ENCODE measurements at regions not wholly inside any gene's neighbourhood (a gene's known extent, or its start where the extent isn't known, plus 50 kb on each side); places are given as distances from the start of the nearest gene placed in this dataset.
"Not testable (repeated sequence)": the region's sequence is repeated elsewhere in the genome, so short reads cannot be mapped to it uniquely, and the experiment has no call there.

DNA sequence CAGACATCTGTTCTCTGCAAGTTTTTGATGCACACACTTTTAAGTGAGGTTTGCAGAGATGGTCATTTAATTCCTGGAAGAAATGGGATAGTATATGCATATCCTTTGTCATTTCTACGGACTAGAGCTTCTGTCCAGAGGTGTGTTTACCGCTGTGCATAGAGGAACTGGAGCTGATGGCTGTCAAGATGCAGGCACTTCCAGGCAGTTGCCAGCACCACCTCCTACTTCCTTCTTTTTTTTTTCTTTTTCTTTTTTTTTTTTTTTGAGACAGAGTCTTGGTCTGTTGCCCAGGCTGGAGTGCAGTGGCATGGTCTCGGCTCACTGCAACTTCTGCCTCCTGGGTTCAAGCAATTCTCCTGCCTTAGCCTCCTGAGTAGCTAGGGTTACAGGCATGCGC lies 468.7 kb downstream of the DIRAS2 start:
- TF ChIP-seq, protein P1, sequence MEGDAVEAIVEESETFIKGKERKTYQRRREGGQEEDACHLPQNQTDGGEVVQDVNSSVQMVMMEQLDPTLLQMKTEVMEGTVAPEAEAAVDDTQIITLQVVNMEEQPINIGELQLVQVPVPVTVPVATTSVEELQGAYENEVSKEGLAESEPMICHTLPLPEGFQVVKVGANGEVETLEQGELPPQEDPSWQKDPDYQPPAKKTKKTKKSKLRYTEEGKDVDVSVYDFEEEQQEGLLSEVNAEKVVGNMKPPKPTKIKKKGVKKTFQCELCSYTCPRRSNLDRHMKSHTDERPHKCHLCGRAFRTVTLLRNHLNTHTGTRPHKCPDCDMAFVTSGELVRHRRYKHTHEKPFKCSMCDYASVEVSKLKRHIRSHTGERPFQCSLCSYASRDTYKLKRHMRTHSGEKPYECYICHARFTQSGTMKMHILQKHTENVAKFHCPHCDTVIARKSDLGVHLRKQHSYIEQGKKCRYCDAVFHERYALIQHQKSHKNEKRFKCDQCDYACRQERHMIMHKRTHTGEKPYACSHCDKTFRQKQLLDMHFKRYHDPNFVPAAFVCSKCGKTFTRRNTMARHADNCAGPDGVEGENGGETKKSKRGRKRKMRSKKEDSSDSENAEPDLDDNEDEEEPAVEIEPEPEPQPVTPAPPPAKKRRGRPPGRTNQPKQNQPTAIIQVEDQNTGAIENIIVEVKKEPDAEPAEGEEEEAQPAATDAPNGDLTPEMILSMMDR (conservative IDR thresholded peaks at IDR 0.05; ENCODE audit: low read depth in 2 of 2) = not testable (repeated sequence)
- TF ChIP-seq, protein P2, sequence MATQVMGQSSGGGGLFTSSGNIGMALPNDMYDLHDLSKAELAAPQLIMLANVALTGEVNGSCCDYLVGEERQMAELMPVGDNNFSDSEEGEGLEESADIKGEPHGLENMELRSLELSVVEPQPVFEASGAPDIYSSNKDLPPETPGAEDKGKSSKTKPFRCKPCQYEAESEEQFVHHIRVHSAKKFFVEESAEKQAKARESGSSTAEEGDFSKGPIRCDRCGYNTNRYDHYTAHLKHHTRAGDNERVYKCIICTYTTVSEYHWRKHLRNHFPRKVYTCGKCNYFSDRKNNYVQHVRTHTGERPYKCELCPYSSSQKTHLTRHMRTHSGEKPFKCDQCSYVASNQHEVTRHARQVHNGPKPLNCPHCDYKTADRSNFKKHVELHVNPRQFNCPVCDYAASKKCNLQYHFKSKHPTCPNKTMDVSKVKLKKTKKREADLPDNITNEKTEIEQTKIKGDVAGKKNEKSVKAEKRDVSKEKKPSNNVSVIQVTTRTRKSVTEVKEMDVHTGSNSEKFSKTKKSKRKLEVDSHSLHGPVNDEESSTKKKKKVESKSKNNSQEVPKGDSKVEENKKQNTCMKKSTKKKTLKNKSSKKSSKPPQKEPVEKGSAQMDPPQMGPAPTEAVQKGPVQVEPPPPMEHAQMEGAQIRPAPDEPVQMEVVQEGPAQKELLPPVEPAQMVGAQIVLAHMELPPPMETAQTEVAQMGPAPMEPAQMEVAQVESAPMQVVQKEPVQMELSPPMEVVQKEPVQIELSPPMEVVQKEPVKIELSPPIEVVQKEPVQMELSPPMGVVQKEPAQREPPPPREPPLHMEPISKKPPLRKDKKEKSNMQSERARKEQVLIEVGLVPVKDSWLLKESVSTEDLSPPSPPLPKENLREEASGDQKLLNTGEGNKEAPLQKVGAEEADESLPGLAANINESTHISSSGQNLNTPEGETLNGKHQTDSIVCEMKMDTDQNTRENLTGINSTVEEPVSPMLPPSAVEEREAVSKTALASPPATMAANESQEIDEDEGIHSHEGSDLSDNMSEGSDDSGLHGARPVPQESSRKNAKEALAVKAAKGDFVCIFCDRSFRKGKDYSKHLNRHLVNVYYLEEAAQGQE (IDR thresholded peaks at IDR 0.05; ENCODE audit: unreplicated experiment) = not testable (repeated sequence)
- not testable (repeated sequence) for TF ChIP-seq EZH2 (IDR thresholded peaks at IDR 0.05; ENCODE audit: low read depth, unreplicated experiment); EZH2phosphoT487 (IDR thresholded peaks at IDR 0.05; ENCODE audit: unreplicated experiment); POLR2AphosphoS5 (IDR thresholded peaks at IDR 0.05; ENCODE audit: low read depth); ZNF114 (CRISPR knock-in tag; IDR thresholded peaks at IDR 0.05); ZNF331 (CRISPR knock-in tag; IDR thresholded peaks at IDR 0.05; ENCODE audit: low read depth); CREB1 (CRISPR knock-in tag; IDR thresholded peaks at IDR 0.05; ENCODE audit: low read depth); STAT1 (IDR thresholded peaks at IDR 0.05; ENCODE audit: unreplicated experiment); JUNB (IDR thresholded peaks at IDR 0.05; ENCODE audit: unreplicated experiment)
- TF ChIP-seq, protein P3, sequence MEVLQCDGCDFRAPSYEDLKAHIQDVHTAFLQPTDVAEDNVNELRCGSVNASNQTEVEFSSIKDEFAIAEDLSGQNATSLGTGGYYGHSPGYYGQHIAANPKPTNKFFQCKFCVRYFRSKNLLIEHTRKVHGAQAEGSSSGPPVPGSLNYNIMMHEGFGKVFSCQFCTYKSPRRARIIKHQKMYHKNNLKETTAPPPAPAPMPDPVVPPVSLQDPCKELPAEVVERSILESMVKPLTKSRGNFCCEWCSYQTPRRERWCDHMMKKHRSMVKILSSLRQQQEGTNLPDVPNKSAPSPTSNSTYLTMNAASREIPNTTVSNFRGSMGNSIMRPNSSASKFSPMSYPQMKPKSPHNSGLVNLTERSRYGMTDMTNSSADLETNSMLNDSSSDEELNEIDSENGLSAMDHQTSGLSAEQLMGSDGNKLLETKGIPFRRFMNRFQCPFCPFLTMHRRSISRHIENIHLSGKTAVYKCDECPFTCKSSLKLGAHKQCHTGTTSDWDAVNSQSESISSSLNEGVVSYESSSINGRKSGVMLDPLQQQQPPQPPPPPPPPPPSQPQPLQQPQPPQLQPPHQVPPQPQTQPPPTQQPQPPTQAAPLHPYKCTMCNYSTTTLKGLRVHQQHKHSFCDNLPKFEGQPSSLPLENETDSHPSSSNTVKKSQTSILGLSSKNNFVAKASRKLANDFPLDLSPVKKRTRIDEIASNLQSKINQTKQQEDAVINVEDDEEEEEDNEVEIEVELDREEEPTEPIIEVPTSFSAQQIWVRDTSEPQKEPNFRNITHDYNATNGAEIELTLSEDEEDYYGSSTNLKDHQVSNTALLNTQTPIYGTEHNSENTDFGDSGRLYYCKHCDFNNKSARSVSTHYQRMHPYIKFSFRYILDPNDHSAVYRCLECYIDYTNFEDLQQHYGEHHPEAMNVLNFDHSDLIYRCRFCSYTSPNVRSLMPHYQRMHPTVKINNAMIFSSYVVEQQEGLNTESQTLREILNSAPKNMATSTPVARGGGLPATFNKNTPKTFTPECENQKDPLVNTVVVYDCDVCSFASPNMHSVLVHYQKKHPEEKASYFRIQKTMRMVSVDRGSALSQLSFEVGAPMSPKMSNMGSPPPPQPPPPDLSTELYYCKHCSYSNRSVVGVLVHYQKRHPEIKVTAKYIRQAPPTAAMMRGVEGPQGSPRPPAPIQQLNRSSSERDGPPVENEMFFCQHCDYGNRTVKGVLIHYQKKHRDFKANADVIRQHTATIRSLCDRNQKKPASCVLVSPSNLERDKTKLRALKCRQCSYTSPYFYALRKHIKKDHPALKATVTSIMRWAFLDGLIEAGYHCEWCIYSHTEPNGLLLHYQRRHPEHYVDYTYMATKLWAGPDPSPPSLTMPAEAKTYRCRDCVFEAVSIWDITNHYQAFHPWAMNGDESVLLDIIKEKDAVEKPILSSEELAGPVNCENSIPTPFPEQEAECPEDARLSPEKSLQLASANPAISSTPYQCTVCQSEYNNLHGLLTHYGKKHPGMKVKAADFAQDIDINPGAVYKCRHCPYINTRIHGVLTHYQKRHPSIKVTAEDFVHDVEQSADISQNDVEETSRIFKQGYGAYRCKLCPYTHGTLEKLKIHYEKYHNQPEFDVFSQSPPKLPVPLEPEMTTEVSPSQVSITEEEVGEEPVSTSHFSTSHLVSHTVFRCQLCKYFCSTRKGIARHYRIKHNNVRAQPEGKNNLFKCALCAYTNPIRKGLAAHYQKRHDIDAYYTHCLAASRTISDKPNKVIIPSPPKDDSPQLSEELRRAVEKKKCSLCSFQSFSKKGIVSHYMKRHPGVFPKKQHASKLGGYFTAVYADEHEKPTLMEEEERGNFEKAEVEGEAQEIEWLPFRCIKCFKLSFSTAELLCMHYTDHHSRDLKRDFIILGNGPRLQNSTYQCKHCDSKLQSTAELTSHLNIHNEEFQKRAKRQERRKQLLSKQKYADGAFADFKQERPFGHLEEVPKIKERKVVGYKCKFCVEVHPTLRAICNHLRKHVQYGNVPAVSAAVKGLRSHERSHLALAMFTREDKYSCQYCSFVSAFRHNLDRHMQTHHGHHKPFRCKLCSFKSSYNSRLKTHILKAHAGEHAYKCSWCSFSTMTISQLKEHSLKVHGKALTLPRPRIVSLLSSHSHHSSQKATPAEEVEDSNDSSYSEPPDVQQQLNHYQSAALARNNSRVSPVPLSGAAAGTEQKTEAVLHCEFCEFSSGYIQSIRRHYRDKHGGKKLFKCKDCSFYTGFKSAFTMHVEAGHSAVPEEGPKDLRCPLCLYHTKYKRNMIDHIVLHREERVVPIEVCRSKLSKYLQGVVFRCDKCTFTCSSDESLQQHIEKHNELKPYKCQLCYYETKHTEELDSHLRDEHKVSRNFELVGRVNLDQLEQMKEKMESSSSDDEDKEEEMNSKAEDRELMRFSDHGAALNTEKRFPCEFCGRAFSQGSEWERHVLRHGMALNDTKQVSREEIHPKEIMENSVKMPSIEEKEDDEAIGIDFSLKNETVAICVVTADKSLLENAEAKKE (CRISPR knock-in tag; IDR thresholded peaks at IDR 0.05) = not testable (repeated sequence)

All from GM23338 (cell line).